Iris pigment epithelial cell (primary cell): ENCODE measurements at regions not wholly inside any gene's neighbourhood (a gene's known extent, or its start where the extent isn't known, plus 50 kb on each side); places are given as distances from the start of the nearest gene placed in this dataset.

Experiments
- DNase-seq: peaks from one replicate; pipeline ENCODE4 v3.0.0-alpha.2; 2011; ENCODE audit warnings: low read depth

DNA sequence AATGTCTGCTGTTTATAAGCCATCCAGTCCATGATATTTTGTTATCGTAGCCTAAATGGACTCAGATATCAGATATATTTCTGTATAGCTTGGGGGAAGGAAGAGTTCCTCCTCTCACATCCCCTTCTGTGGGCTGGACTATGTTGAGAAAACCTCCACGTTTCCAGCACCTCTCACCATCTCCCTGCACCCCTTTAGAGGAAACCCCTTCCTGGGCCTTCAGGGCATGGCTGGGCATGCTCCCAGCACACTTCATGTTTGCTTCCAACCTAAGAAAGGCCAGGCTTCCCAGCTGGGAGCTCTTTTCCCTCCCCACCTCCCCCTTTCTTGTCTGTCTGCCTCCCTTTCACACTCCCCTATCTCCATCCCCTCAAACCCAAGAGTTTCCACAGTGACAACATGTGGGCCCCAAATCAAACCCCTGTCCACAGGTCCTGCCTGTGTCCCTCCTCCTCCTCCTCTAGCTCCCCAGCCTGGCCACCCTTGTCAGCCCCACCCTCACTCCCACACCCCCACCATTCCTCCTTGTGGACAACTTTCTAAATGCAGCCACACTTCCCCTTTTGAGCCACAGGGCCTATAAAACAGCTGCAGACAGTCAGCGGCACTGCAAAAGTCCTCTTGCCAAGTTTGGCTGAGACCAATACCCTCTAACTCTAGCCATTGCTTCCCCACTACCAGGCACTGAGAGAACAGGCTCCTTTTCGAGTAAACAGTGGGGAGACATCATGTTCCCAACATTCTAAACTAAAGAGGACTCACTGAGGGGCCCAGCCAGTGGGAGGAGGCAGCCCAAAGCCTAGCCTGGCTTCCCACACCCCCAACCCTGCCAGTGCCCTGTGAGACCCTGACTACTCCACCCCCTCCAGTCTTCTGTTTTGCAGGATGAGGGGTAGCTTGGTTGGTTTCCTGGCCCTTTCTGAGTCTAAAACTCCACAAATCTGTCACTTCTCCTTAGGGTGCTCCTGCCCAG, 120.5 kb downstream of the ZFP36L2 start:
- DNase-seq: peak; percentile 62

DNA sequence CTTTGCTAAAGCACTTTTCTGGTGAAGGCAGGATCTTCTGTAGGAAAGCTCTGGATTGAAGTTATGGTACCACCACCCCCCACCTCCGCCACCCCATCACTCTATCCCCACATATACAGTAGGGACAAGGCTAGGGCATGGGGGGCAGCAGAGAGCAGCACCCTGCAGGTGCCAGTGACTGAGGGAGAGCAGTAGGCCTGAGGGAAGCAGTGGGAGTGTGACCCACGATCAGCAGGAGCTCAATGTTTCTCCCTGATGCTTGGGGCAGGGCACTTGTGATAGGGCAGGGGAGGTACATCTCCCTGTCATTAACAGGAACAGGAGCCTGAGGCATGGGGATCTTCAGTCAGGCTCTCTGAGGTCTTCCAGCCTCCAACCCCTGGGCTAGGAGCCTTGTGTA, 121.6 kb downstream of the ZFP36L2 start:
- no peak for DNase-seq

DNA sequence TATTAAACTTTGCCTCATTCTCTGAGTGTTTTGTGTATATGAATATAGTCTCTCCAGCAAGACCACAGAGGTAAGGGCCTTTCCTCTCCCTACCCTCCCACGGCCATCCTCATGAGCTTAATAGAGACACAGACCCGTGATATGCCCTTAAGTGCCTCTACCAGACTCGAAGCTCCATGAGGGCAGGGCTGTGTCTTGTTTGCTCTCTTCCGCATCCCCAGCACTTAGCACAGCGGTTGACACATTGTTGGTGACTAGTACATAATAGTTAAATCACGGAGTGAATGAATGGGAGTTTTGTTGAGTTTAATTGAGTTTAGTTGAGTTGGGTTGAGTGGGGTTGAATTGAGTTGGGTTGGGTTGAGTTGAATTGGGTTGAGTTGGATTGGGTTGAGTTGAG, 122.3 kb downstream of the ZFP36L2 start:
- DNase-seq: no peak

DNA sequence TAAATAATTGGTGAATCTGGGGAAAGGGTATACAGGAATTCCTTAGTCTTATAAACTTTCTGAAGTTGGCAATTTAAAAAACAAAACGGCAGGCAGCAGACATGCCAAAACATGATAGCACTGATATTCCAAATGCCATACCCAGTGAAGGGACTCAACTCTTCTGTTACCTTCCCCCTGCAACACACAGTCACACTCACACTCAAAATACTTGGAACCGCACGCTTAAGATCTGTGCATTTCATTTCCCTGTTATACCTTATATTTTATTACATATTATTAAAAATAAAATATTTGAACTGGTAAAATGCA, 123.4 kb downstream of the ZFP36L2 start:
- DNase-seq: no peak

GRCh38 chr2:43102366-43103092, 123.9 kb downstream of the ZFP36L2 start:
- DNase-seq: peak; percentile 72

- DNase-seq: no peak
These were observed 124.7 kb downstream of the ZFP36L2 start for GRCh38 chr2:43101751-43102150.

DNA sequence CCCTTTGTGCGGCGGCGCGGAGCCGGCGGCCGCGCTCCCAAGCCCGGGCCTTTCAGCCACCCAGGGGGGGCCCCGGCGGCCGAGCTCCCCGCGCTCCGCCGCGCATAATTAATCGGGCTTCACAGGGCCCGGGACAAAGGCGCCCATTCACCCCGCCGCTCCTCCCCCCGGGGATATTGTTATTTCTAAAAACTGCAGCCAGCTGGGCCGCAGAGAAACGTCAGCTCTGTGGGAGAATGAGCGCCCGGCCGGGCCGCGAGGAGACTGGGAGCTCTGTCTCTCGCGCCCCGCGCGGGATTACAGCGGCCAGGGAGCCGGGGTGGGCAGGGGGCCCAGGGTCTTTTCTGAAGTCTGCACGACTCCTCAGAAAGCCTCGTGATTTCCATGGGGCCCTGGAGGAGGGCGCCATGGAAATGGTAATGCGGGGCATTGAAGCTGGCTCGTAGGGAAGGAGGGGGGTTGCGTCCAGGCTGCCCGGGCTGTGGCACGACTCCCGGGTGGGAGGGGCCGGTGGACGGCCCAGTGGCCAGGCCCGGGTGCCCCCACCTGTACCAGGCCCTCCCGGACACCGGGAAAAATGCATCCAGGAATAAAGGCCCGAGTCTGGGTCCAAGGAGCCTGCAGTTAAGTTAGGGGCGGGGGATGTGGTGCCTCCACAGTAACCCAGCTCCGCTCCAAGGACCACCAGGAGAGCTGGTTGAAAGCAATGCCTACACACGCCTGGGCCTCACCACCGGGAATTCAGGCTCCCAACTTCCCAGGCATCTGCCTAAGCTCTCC, 125.3 kb downstream of the ZFP36L2 start:
- DNase-seq: peak; percentile 56

DNA sequence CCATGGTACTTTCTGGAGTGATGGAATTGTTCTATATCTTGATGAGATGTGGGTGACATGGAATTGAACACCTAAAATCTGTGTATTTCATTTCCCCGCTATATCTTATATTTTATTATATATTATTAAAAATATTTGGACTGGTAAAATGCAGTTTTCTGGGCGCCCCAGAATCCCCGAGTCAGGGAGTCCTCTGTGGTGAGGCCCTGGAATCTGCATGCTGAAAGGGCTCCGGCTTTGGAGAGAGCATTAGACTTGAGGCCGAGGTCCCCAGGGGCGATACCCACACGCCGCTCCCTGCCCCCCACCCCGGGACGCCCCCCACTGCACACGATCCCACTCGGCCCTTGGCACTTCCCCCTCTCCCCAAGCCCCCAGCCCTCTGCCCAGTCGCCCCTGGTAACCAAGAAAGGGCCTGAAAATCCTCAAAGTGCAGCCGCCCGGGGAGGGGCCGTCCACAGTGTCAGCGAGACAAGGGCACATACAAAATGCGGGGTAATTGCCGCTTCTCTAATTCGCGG, 126.0 kb downstream of the ZFP36L2 start:
- DNase-seq: no peak

DNA sequence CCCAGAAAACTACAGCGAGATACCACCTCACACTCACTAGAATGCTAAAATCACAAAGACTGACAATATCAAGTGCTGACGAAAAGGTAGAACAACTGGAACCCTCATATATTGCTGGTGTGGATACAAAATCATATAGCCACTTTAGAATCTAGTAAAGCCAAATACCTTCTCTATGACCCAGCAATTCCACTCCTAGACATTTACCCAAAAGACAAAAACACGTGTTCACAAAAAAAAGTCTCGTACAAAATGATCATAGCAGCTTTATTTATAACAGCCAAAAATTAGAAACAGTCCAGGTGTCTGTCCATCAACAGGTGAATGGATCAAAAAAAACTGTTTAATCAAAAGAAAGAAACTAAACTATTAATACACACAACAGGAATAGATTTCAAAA, 126.6 kb downstream of the ZFP36L2 start:
- no peak for DNase-seq

DNA sequence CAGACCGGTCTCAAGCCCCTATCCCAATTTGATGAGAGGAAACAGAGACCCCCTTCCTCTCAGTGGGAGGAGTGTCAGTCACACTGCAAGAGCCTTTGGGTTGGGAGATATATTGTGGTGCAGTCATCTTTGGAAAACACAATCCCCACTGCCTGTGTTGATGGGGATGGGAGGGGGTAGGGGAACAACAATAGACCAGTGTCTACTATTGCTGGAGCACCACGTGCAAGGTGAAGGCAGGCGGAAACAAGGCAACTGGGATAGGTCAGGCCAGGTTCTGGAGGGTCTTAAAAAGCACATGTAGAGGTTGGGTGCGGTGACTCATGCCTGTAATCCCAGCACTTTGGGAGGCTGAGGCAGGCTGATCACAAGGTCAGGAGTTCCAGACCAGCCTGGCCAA, 127.9 kb downstream of the ZFP36L2 start:
- DNase-seq: no peak

- DNase-seq: no peak
These were observed 128.6 kb downstream of the ZFP36L2 start for GRCh38 chr2:43097644-43098408.

DNA sequence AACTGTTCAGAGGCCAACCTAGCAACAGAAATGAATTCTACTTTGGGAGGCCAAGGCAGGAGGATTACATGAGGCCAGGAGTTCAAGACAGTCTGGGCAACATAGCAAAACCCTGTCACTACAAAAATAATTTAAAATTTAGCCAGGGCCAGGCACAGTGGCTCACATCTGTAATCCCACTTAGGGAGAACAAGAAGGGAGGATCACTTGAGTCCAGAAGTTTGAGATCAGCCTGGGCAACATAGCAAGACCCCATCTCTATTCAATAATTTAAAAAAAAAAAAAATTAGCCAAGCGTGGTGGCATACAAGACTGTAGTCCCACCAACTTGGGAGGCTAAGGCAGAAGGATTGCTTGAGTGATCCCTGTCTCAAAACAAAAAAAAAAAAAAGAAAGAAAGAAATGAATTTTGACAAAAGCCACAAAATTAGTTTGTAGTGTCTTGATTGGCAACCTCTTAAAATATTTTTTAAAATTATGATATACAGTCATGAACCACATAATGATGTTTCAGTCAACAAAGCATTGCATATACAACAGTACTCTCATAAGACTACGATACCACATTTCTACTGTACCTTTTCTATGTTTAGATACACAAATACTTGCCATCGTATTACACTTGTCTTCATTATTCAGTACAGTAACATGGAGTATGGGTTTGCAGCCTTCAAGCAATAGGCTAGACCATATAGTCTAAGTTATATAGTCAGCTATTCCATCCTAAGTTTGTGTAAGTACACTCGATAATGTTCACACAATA, 130.7 kb downstream of the ZFP36L2 start:
- DNase-seq: no peak

- DNase-seq: no peak
These were observed 133.8 kb downstream of the ZFP36L2 start for GRCh38 chr2:43092520-43093179.

DNA sequence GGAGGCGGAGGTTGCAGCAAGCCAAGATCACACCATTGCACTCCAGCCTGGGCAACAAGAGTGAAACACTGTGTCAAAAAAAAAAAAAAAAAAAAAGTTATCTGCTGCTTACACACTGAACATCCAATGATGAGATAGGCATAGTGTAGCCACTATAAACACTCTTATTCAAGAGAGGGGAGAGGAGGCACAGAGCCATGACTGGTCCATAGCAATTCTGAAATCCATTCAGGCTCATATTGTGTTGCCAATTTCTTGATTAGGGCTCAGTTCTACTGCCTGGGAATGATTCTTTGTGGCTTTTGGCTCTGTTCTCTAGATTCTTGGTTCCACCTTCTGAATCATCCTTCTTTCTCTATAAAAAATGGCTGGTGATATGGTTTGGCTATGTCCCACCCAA, 136.1 kb downstream of the ZFP36L2 start:
- no peak for DNase-seq

DNA sequence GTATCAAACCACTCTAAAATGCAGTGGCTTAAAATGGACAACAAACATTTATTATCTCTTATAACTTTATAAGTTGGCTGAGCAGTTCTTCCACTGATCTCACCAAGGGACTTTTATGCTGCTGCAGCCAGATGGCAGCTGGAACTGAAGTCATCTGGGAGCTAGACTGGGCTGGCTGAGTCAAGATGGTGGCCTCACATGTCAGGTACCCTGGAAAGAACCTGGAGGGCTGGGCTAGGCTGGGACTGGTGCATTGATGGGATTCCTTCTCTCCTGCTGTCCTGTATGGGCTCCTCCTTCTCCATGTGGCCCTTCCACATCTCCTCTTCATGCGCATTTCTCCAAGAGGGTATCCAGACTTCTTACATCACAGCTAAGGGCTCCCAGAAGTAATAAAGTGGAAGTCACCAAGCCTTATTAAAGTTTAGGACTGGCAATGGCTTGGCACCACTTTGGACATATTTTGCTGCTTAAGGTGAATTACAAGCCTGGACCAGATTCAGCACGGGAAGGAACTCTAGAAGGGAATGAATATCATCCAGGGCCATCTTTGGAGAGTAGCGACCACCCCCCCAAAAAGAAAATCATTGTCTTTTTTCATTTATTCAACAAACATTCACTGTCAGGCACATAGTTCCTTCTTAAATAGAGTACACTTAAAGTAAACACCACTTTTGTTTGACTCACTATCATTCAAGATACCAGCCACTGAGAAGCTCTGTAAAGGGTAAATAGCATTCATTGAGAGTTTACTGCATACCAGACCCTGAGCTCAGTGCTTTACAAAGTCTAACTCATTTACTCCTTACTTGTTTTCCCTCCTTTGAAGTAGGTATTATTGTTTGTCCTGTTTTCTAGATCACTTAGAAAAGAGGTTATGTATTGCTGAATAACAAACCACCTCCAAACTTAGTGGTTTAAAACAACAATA, 138.0 kb downstream of the ZFP36L2 start:
- DNase-seq: peak; percentile 88

DNA sequence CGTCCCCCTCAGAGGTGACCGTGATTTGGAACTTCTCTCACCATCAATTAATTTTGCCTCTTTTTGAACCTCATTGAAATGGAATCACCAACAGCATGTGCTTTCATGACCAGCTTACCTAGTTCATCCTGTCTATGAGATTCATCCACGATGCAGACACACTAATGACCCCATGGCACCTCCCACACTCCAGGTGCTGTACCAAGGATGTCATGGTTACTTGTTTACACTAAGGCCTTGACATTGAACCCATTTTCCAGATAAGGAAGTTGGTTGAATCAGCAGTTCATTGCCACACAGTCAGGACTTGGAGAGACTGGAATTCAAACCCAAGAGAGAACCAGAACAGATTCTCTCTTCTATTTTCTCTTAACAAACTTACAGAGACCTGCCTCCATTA, 139.0 kb downstream of the ZFP36L2 start:
- no peak for DNase-seq

DNA sequence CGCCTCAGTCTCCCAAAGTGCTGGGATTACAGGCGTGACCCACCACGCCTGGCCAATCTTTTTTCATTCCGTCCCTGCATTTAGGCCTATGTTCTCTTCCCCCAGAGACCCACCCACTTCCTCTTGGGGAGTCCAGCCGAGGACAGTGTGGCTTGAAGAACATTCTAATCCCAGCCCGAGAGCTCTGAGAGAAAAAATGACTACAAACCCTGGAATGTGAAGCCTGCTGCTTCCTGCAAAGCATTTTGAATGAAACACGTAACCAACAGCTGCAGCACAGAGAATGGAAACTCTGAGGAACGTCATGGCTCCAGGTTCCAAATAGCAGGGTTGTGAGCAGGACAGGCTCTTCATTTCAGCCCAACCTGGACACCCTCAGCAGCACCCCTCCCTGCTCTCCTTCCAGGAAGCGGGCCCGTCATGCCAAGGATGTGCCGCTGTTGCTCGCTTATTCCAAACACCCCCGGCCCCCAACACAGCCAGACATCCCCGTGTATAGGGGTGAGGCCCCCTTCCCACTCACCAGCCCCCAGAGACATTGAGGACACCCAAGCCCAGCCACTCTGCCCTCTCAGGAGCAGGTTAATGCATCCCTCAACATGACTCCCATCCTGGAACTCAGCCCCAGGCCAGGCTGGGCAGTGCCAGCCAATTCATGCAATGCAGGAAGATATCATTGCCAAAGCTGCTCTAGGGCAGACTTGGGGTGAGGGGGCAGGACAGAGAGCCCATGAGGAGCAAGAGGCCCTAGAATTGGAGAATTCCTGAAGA, 139.8 kb downstream of the ZFP36L2 start:
- DNase-seq: peak; percentile 100

GRCh38 chr2:43085929-43086328, 140.5 kb downstream of the ZFP36L2 start:
- no peak for DNase-seq
